Loucy (cell line): ENCODE measurements at regions not wholly inside any gene's neighbourhood (a gene's known extent, or its start where the extent isn't known, plus 50 kb on each side); places are given as distances from the start of the nearest gene placed in this dataset.
"Not testable (repeated sequence)": the region's sequence is repeated elsewhere in the genome, so short reads cannot be mapped to it uniquely, and the experiment has no call there.

Experiments used
- H2AFZ ChIP-seq: fragments of 200-600 bp; sonication (generic); 2 replicates; pipeline ENCODE4 v1.6.0; 2016; ENCODE audit warnings: antibody characterized with exemption, mild to moderate bottlenecking, low read length, moderate library complexity
- H3F3A ChIP-seq: fragments of 200-600 bp; 2 replicates; pipeline ENCODE4 v1.6.0; 2016; ENCODE audit warnings: antibody characterized with exemption, low read depth, mild to moderate bottlenecking
- H3K27me3 ChIP-seq: fragments of 200-600 bp; sonication (generic); 2 replicates; pipeline ENCODE4 v1.6.1; 2014; ENCODE audit warnings: low read length, mild to moderate bottlenecking; ENCODE audit not compliant: insufficient read depth, poor library complexity, severe bottlenecking
- H3K36me3 ChIP-seq: fragments of 200-600 bp; sonication (generic); 2 replicates; pipeline ENCODE4 v1.6.1; 2016; ENCODE audit warnings: low read length; ENCODE audit not compliant: insufficient read depth
- H3K4me1 ChIP-seq: fragments of 200-600 bp; sonication (generic); 2 replicates; pipeline ENCODE4 v1.5.1; 2014; ENCODE audit warnings: low read length, mild to moderate bottlenecking; ENCODE audit not compliant: insufficient read depth, poor library complexity, severe bottlenecking
- H3K4me2 ChIP-seq: fragments of 200-600 bp; sonication (generic); 2 replicates; pipeline ENCODE4 v1.6.0; 2014; ENCODE audit warnings: antibody characterized with exemption, low read length, low read depth, mild to moderate bottlenecking; ENCODE audit not compliant: poor library complexity, severe bottlenecking
- H3K4me3 ChIP-seq: fragments of 200-600 bp; sonication (generic); 2 replicates; pipeline ENCODE4 v1.5.1; 2014; ENCODE audit warnings: low read length, mild to moderate bottlenecking, mixed read lengths; ENCODE audit not compliant: poor library complexity, severe bottlenecking
- H3K79me2 ChIP-seq: fragments of 200-600 bp; sonication (generic); 2 replicates; pipeline ENCODE4 v1.6.1; 2014; ENCODE audit warnings: low read length; ENCODE audit not compliant: insufficient read depth
- H3K9ac ChIP-seq: fragments of 200-600 bp; sonication (generic); 2 replicates; pipeline ENCODE4 v1.6.0; 2014; ENCODE audit warnings: mild to moderate bottlenecking, low read depth, low read length, moderate library complexity; ENCODE audit not compliant: poor library complexity, severe bottlenecking
- H3K9me2 ChIP-seq: fragments of 200-600 bp; sonication (generic); replicated peaks from 2 replicates; pipeline ENCODE4 v1.6.1; 2016; ENCODE audit warnings: low read depth, low read length, mixed read lengths
- H3K9me3 ChIP-seq: fragments of 200-600 bp; sonication (generic); 2 replicates; pipeline ENCODE4 v1.6.1; 2014; ENCODE audit warnings: mild to moderate bottlenecking, antibody characterized with exemption, low read length, low read depth; ENCODE audit not compliant: insufficient read depth
- H4K20me1 ChIP-seq: fragments of 200-600 bp; sonication (generic); 2 replicates; pipeline ENCODE4 v1.6.0; 2014; ENCODE audit warnings: antibody characterized with exemption, low read length, mild to moderate bottlenecking; ENCODE audit not compliant: insufficient read depth, poor library complexity, severe bottlenecking
- EZH2phosphoT487 ChIP-seq: fragments of 200-600 bp; IDR thresholded peaks from 2 replicates; pipeline ENCODE4 v1.6.1; 2018; ENCODE audit warnings: antibody characterized with exemption, mild to moderate bottlenecking, moderate library complexity, borderline replicate concordance
- TF ChIP-seq, protein P1 (sequence below): fragments of 200-600 bp; sonication (generic); conservative IDR thresholded peaks from 2 replicates; pipeline ENCODE4 v1.5.1; 2014; ENCODE audit warnings: mild to moderate bottlenecking, antibody characterized with exemption, low read length

DNA sequence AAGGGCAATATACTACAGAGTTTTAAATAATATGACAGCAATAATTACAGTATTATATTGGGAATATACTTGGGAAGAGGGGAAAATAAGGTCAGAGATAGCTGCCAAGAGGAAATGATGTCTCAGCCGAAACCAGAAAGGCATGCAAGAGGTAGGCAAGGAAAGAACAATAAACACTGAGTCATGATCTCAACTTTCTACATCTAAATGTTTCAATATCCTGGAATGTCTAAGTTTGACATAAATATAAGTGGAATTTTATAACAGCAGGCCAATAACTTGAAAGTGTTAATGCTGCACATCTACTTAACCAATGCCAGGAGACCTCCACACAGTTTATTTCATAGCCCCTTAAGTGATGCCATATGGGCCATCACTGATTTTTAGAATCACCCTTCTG, 99.8 kb upstream of the CPNE4 start:
- TF ChIP-seq, protein P1, sequence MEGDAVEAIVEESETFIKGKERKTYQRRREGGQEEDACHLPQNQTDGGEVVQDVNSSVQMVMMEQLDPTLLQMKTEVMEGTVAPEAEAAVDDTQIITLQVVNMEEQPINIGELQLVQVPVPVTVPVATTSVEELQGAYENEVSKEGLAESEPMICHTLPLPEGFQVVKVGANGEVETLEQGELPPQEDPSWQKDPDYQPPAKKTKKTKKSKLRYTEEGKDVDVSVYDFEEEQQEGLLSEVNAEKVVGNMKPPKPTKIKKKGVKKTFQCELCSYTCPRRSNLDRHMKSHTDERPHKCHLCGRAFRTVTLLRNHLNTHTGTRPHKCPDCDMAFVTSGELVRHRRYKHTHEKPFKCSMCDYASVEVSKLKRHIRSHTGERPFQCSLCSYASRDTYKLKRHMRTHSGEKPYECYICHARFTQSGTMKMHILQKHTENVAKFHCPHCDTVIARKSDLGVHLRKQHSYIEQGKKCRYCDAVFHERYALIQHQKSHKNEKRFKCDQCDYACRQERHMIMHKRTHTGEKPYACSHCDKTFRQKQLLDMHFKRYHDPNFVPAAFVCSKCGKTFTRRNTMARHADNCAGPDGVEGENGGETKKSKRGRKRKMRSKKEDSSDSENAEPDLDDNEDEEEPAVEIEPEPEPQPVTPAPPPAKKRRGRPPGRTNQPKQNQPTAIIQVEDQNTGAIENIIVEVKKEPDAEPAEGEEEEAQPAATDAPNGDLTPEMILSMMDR: no peak
- no peak for TF ChIP-seq EZH2phosphoT487
- Histone ChIP-seq H3F3A (no peaks in the 10 kb centered on the region), H3K36me3 (no peaks in the 10 kb centered on the region), H2AFZ (no peak overlapping the region), H3K27me3 (no peaks in the 10 kb centered on the region), H3K4me3 (no peak overlapping the region), H3K9me3 (no peaks in the 10 kb centered on the region), H4K20me1 (no peaks in the 10 kb centered on the region), H3K4me2 (no peak overlapping the region), H3K4me1 (no peaks in the 10 kb centered on the region), H3K9ac (no peak overlapping the region), H3K79me2 (no peaks in the 10 kb centered on the region), H3K9me2 (no peaks in the 10 kb centered on the region)

GRCh38 chr3:132135628-132136333, 101.0 kb upstream of the CPNE4 start:
- TF ChIP-seq, protein P1: no peak
- TF ChIP-seq EZH2phosphoT487: no peak
- H3K27me3 ChIP-seq: no peaks in the 10 kb centered on the region
- H3F3A ChIP-seq: no peaks in the 10 kb centered on the region
- no peaks in the 10 kb centered on the region for H3K79me2 ChIP-seq
- H3K36me3 ChIP-seq: no peaks in the 10 kb centered on the region
- H3K9ac ChIP-seq: no peak overlapping the region
- no peak overlapping the region for H2AFZ ChIP-seq
- H3K9me3 ChIP-seq: no peaks in the 10 kb centered on the region
- no peaks in the 10 kb centered on the region for H4K20me1 ChIP-seq
- H3K9me2 ChIP-seq: no peaks in the 10 kb centered on the region
- no peak overlapping the region for H3K4me3 ChIP-seq
- no peak overlapping the region for H3K4me2 ChIP-seq
- no peaks in the 10 kb centered on the region for H3K4me1 ChIP-seq

DNA sequence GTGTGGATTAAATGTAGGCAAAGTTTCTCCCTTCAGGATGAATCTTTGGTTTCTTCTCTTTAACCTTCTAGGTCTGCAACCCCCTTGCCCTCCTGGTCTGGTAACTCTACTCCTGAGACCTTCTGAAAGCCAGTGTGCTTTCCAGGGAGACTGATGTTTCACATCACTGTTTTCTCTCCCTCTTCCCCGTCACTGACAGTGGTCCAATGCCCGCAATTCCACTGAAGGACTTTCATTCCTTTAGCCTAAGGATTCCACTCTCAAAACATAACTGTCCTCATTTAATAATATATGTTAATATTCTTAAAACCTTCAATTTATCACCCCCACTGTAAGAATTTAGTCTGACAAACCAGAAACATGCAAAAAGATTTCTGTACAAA, 101.5 kb upstream of the CPNE4 start:
- Histone ChIP-seq H3K36me3 (no peaks in the 10 kb centered on the region), H3K9me3 (no peaks in the 10 kb centered on the region), H3F3A (no peaks in the 10 kb centered on the region), H3K4me2 (no peak overlapping the region), H3K4me1 (no peaks in the 10 kb centered on the region), H3K79me2 (no peaks in the 10 kb centered on the region), H3K9me2 (no peaks in the 10 kb centered on the region), H3K9ac (no peak overlapping the region), H3K27me3 (no peaks in the 10 kb centered on the region), H4K20me1 (no peaks in the 10 kb centered on the region), H3K4me3 (no peak overlapping the region), H2AFZ (no peak overlapping the region)
- TF ChIP-seq EZH2phosphoT487: no peak
- TF ChIP-seq, protein P1: no peak

GRCh38 chr3:132136902-132137301, 102.1 kb upstream of the CPNE4 start:
- H4K20me1 ChIP-seq, H3K9me2 ChIP-seq, H3K9me3 ChIP-seq, H3K36me3 ChIP-seq, H3K27me3 ChIP-seq, H3K4me1 ChIP-seq, H3K9ac ChIP-seq, H2AFZ ChIP-seq, H3K79me2 ChIP-seq, H3K4me2 ChIP-seq, H3F3A ChIP-seq, H3K4me3 ChIP-seq: not testable (repeated sequence)
